H9 (cell line): ENCODE measurements at regions not wholly inside any gene's neighbourhood (a gene's known extent, or its start where the extent isn't known, plus 50 kb on each side); places are given as distances from the start of the nearest gene placed in this dataset.

ENCODE experiments used
- DNase-seq: peaks from one replicate; pipeline ENCODE4 v3.0.0-alpha.2; 2017
- H2AFZ ChIP-seq: one replicate; pipeline ENCODE4 v1.6.1; 2013; ENCODE audit warnings: mild to moderate bottlenecking, low read length, control low read depth, moderate library complexity
- H2AK5ac ChIP-seq: 2 replicates; pipeline ENCODE4 v1.6.1; 2013; ENCODE audit warnings: low read length, control low read depth, mixed read lengths; ENCODE audit not compliant: insufficient read length
- H2BK120ac ChIP-seq: one replicate; pipeline ENCODE4 v1.6.1; 2013; ENCODE audit warnings: low read depth, mild to moderate bottlenecking, low read length, control low read depth, inconsistent platforms; ENCODE audit not compliant: poor library complexity, severe bottlenecking
- H2BK12ac ChIP-seq: 2 replicates; pipeline ENCODE4 v1.6.1; 2013; ENCODE audit warnings: low read length, control low read depth, mixed read lengths, low read depth; ENCODE audit not compliant: insufficient read length
- H2BK15ac ChIP-seq: 2 replicates; pipeline ENCODE4 v1.6.1; 2013; ENCODE audit warnings: low read depth, low read length, control low read depth
- H2BK20ac ChIP-seq: one replicate; pipeline ENCODE4 v1.6.1; 2013; ENCODE audit warnings: low read depth, mild to moderate bottlenecking, low read length, control low read depth, inconsistent platforms; ENCODE audit not compliant: poor library complexity, severe bottlenecking
- H2BK5ac ChIP-seq: 2 replicates; pipeline ENCODE4 v1.6.1; 2013; ENCODE audit warnings: low read length, control low read depth, mixed read lengths; ENCODE audit not compliant: insufficient read length
- H3K14ac ChIP-seq: 2 replicates; pipeline ENCODE4 v1.6.1; 2013; ENCODE audit warnings: low read length, control low read depth; ENCODE audit not compliant: insufficient read depth
- H3K18ac ChIP-seq: 2 replicates; pipeline ENCODE4 v1.6.1; 2013; ENCODE audit warnings: low read depth, mild to moderate bottlenecking, mixed read lengths, low read length, control low read depth; ENCODE audit not compliant: insufficient read length
- H3K23ac ChIP-seq: 2 replicates; pipeline ENCODE4 v1.6.1; 2013; ENCODE audit warnings: low read length, control low read depth, mixed read lengths, low read depth; ENCODE audit not compliant: insufficient read length
- H3K23me2 ChIP-seq: 2 replicates; pipeline ENCODE4 v1.6.1; 2013; ENCODE audit warnings: low read depth, mild to moderate bottlenecking, mixed read lengths, low read length, control low read depth; ENCODE audit not compliant: insufficient read length, poor library complexity, severe bottlenecking
- H3K27ac ChIP-seq: 2 replicates; pipeline ENCODE4 v1.5.1; 2013; ENCODE audit warnings: low read length, control low read depth, mixed read lengths, low read depth; ENCODE audit not compliant: insufficient read length
- H3K27me3 ChIP-seq: 2 replicates; pipeline ENCODE4 v1.6.1; 2013; ENCODE audit warnings: low read length, control low read depth, inconsistent platforms; ENCODE audit not compliant: insufficient read depth
- H3K4ac ChIP-seq: 2 replicates; pipeline ENCODE4 v1.6.1; 2013; ENCODE audit warnings: low read depth, mild to moderate bottlenecking, control low read depth, inconsistent platforms, low read length, moderate library complexity
- H3K4me1 ChIP-seq: 2 replicates; pipeline ENCODE4 v1.6.1; 2013; ENCODE audit warnings: low read length, control low read depth, inconsistent platforms; ENCODE audit not compliant: insufficient read depth
- H3K4me2 ChIP-seq: 2 replicates; pipeline ENCODE4 v1.6.1; 2013; ENCODE audit warnings: low read length, control low read depth, mixed read lengths; ENCODE audit not compliant: insufficient read length, insufficient read depth
- H3K56ac ChIP-seq: 2 replicates; pipeline ENCODE4 v1.6.1; 2013; ENCODE audit warnings: low read depth, mild to moderate bottlenecking, mixed read lengths, low read length, control low read depth; ENCODE audit not compliant: insufficient read length
- H3K79me1 ChIP-seq: 2 replicates; pipeline ENCODE4 v1.6.1; 2013; ENCODE audit warnings: low read depth, mild to moderate bottlenecking, moderate library complexity, low read length, control low read depth, inconsistent platforms; ENCODE audit not compliant: insufficient read depth, poor library complexity, severe bottlenecking
- H3K79me2 ChIP-seq: 2 replicates; pipeline ENCODE4 v1.6.1; 2013; ENCODE audit warnings: low read length, control low read depth, inconsistent platforms; ENCODE audit not compliant: insufficient read depth
- H3K9ac ChIP-seq: 2 replicates; pipeline ENCODE4 v1.6.1; 2013; ENCODE audit warnings: low read length, control low read depth, mixed read lengths; ENCODE audit not compliant: insufficient read length; ENCODE audit errors: extremely low read depth
- H3K9me3 ChIP-seq: one replicate; pipeline ENCODE4 v1.6.1; 2013; ENCODE audit warnings: low read depth, low read length, inconsistent platforms; ENCODE audit not compliant: control insufficient read depth
- H3T11ph ChIP-seq: one replicate; pipeline ENCODE4 v1.6.1; 2013; ENCODE audit warnings: mild to moderate bottlenecking, low read length, control low read depth, inconsistent platforms
- H4K20me1 ChIP-seq: one replicate; pipeline ENCODE4 v1.6.1; 2013; ENCODE audit not compliant: control insufficient read depth, insufficient read length, insufficient read depth
- H4K5ac ChIP-seq: 2 replicates; pipeline ENCODE4 v1.6.1; 2013; ENCODE audit warnings: low read depth, mild to moderate bottlenecking, mixed read lengths, low read length, control low read depth; ENCODE audit not compliant: insufficient read length
- H4K8ac ChIP-seq: replicated peaks from 2 replicates; pipeline ENCODE4 v1.6.1; 2013; ENCODE audit warnings: low read length, control low read depth, mixed read lengths, low read depth; ENCODE audit not compliant: insufficient read length
- H4K91ac ChIP-seq: 2 replicates; pipeline ENCODE4 v1.6.1; 2013; ENCODE audit warnings: low read depth, mild to moderate bottlenecking, moderate library complexity, mixed read lengths, low read length, control low read depth; ENCODE audit not compliant: insufficient read length
- H3K27ac Mint-ChIP-seq, 3 experiments: 2 replicates in 2 of 3; 3 replicates in 1 of 3; pipeline ENCODE4 v1.8.0; 2020 to 2021; ENCODE audit warnings: mixed read lengths in 3 of 3, mild to moderate bottlenecking in 1 of 3, moderate library complexity in 1 of 3
- H3K27me3 Mint-ChIP-seq: 2 replicates; pipeline ENCODE4 v1.8.0; 2021; ENCODE audit warnings: low read depth, mild to moderate bottlenecking, moderate library complexity, mixed read lengths
- H3K36me3 Mint-ChIP-seq, 3 experiments: 2 replicates in 2 of 3; 3 replicates in 1 of 3; pipeline ENCODE4 v1.8.0; 2020 to 2021; ENCODE audit warnings: low read depth in 3 of 3, mixed read lengths in 3 of 3; ENCODE audit not compliant: insufficient read depth in 1 of 3
- H3K4me1 Mint-ChIP-seq, 2 experiments: 2 replicates each; pipeline ENCODE4 v1.8.0; 2020; ENCODE audit warnings: mixed read lengths in 2 of 2
- H3K4me3 Mint-ChIP-seq, 2 experiments: 2 replicates in 1 of 2; 3 replicates in 1 of 2; pipeline ENCODE4 v1.8.0; 2020 to 2021; ENCODE audit warnings: mild to moderate bottlenecking in 2 of 2, mixed read lengths in 2 of 2, moderate library complexity in 1 of 2
- H3K9me3 Mint-ChIP-seq, 2 experiments: 2 replicates in 1 of 2; 3 replicates in 1 of 2; pipeline ENCODE4 v1.8.0; 2020; ENCODE audit warnings: mild to moderate bottlenecking in 2 of 2, mixed read lengths in 2 of 2, moderate library complexity in 1 of 2
- CTCF ChIP-seq: fragments of 200-600 bp; sonication (generic); conservative IDR thresholded peaks from 3 replicates; pipeline ENCODE4 v1.8.0; 2021; ENCODE audit warnings: antibody characterized with exemption, mild to moderate bottlenecking
- WGBS: extraction: QIAGEN DNeasy Blood & Tissue Kit; methylation state at CpG from one replicate; pipeline ENCODE4 v1.1.7; 2013; ENCODE audit warnings: missing lambda C conversion rate, low lambda C conversion rate, mixed read lengths; ENCODE audit not compliant: insufficient read length; ENCODE audit errors: extremely low coverage; 5-methylcytosine and 5-hydroxymethylcytosine counted together

- Histone ChIP-seq H3K23me2 (no peaks in the 10 kb centered on the region), H3K79me1 (no peaks in the 10 kb centered on the region), H3K27me3 (no peaks in the 10 kb centered on the region), H3T11ph (no peak overlapping the region), H2BK5ac (no peak overlapping the region), H3K4me1 (no peaks in the 10 kb centered on the region), H3K18ac (no peak overlapping the region), H3K9ac (no peak overlapping the region), H2BK20ac (no peak overlapping the region), H4K8ac (no peak overlapping the region), H3K27ac (no peak overlapping the region), H4K5ac (no peak overlapping the region), H2BK15ac (no peak overlapping the region), H3K4ac (no peak overlapping the region), H2AFZ (peak overlapping the region; percentile 40), H4K20me1 (no peaks in the 10 kb centered on the region), H3K23ac (no peak overlapping the region), H3K56ac (no peak overlapping the region), H4K91ac (no peak overlapping the region), H2BK12ac (no peak overlapping the region), H3K4me2 (no peak overlapping the region), H3K14ac (no peak overlapping the region), H2AK5ac (no peak overlapping the region), H2BK120ac (no peak overlapping the region), H3K9me3 (no peaks in the 10 kb centered on the region), H3K79me2 (no peaks in the 10 kb centered on the region)
- no peak for TF ChIP-seq CTCF
- H3K36me3 Mint-ChIP-seq = no peaks in the 10 kb centered on the region; a peak in 1 of 7 replicates
- DNase-seq = no peak
- peaks cover 6 to 10% of the 10 kb centered on the region in 2 experiments; a peak in 3 of 4 replicates for H3K4me1 Mint-ChIP-seq
- H3K4me3 Mint-ChIP-seq = no peak overlapping the region
- no peaks in the 10 kb centered on the region for H3K27me3 Mint-ChIP-seq
- H3K9me3 Mint-ChIP-seq = no peaks in the 10 kb centered on the region
- WGBS = no CpG with 5 or more reads among the region's 3 CpGs
- no peak overlapping the region; a peak in 1 of 7 replicates for H3K27ac Mint-ChIP-seq
Measured at GRCh38 chr13:74667656-74668203, 533.5 kb upstream of the KLF12 start.
